SK-N-SH treated with all-trans-retinoic acid at 6 μM for 48 hours (cell line): ENCODE measurements at regions not wholly inside any gene's neighbourhood (a gene's known extent, or its start where the extent isn't known, plus 50 kb on each side); places are given as distances from the start of the nearest gene placed in this dataset.

Experiments
- ATAC-seq: fragments of 200-7000 bp; cut with Tn5 transposase; 3 replicates; pipeline ENCODE4 v1.9.1; 2020; ENCODE audit warnings: mild to moderate bottlenecking, moderate library complexity
- ARNTL ChIP-seq: fragments of 450-650 bp; formaldehyde crosslinking; IDR thresholded peaks from 2 replicates; pipeline ENCODE4 v1.5.0; 2020; ENCODE audit warnings: low read depth, mild to moderate bottlenecking, moderate library complexity, borderline replicate concordance
- BACH2 ChIP-seq: fragments of 250-450 bp; sonication (Bioruptor Pico); IDR thresholded peaks from 2 replicates; pipeline ENCODE4 v1.9.0; 2021; ENCODE audit warnings: mild to moderate bottlenecking, borderline replicate concordance
- CREB5 ChIP-seq: fragments of 250-450 bp; sonication (Bioruptor Pico); IDR thresholded peaks from 2 replicates; pipeline ENCODE4 v1.5.1; 2020; ENCODE audit warnings: low read depth, mild to moderate bottlenecking, moderate library complexity
- CSDC2 ChIP-seq: fragments of 250-450 bp; sonication (Bioruptor Pico); IDR thresholded peaks from 2 replicates; pipeline ENCODE4 v1.5.0; 2020; ENCODE audit warnings: mild to moderate bottlenecking, moderate library complexity
- CSRNP3 ChIP-seq: fragments of 250-450 bp; sonication (Bioruptor Pico); IDR thresholded peaks from 2 replicates; pipeline ENCODE4 v1.5.1; 2021; ENCODE audit warnings: mild to moderate bottlenecking, moderate library complexity
- ESRRG ChIP-seq: fragments of 250-450 bp; sonication (Bioruptor Pico); IDR thresholded peaks from 2 replicates; pipeline ENCODE4 v1.6.1; 2021; ENCODE audit warnings: mild to moderate bottlenecking
- GLIS3 ChIP-seq: fragments of 250-450 bp; sonication (Bioruptor Pico); IDR thresholded peaks from 2 replicates; pipeline ENCODE4 v1.5.0; 2020; ENCODE audit warnings: mild to moderate bottlenecking, moderate library complexity
- ISL1 ChIP-seq: fragments of 250-450 bp; sonication (Bioruptor Pico); IDR thresholded peaks from 2 replicates; pipeline ENCODE4 v2.1.2; 2022; ENCODE audit warnings: mild to moderate bottlenecking, moderate library complexity
- OSR1 ChIP-seq: fragments of 250-450 bp; sonication (Bioruptor Pico); IDR thresholded peaks from 2 replicates; pipeline ENCODE4 v1.8.0; 2022; ENCODE audit warnings: moderate library complexity, mild to moderate bottlenecking, inconsistent platforms
- PATZ1 ChIP-seq: fragments of 250-450 bp; sonication (Bioruptor Pico); IDR thresholded peaks from 2 replicates; pipeline ENCODE4 v1.8.0; 2020; ENCODE audit warnings: mild to moderate bottlenecking, moderate library complexity, borderline replicate concordance
- POU6F1 ChIP-seq: fragments of 250-450 bp; sonication (Bioruptor Pico); IDR thresholded peaks from 2 replicates; pipeline ENCODE4 v1.8.0; 2021; ENCODE audit warnings: low read depth, mild to moderate bottlenecking, moderate library complexity, borderline replicate concordance
- PPARA ChIP-seq: fragments of 250-450 bp; sonication (Bioruptor Pico); IDR thresholded peaks from 2 replicates; pipeline ENCODE4 v1.5.0; 2020; ENCODE audit warnings: mild to moderate bottlenecking, borderline replicate concordance
- RARB ChIP-seq: fragments of 250-450 bp; sonication (Bioruptor Pico); IDR thresholded peaks from 2 replicates; pipeline ENCODE4 v1.8.0; 2021; ENCODE audit warnings: mild to moderate bottlenecking, moderate library complexity
- SNAI2 ChIP-seq: fragments of 250-450 bp; sonication (Bioruptor Pico); IDR thresholded peaks from 2 replicates; pipeline ENCODE4 v1.5.0; 2020; ENCODE audit warnings: mild to moderate bottlenecking, moderate library complexity
- TCF4 ChIP-seq: fragments of 250-450 bp; sonication (Bioruptor Pico); IDR thresholded peaks from 2 replicates; pipeline ENCODE4 v1.8.0; 2021; ENCODE audit warnings: mild to moderate bottlenecking, moderate library complexity, borderline replicate concordance
- TOX ChIP-seq: fragments of 250-450 bp; sonication (Bioruptor Pico); IDR thresholded peaks from 2 replicates; pipeline ENCODE4 v1.8.0; 2021; ENCODE audit warnings: mild to moderate bottlenecking, moderate library complexity, borderline replicate concordance
- TSHZ2 ChIP-seq: fragments of 250-450 bp; sonication (Bioruptor Pico); IDR thresholded peaks from 2 replicates; pipeline ENCODE4 v1.5.0; 2020; ENCODE audit warnings: mild to moderate bottlenecking, moderate library complexity
- ZC3H10 ChIP-seq: fragments of 250-450 bp; sonication (Bioruptor Pico); IDR thresholded peaks from 2 replicates; pipeline ENCODE4 v1.5.1; 2021; ENCODE audit warnings: mild to moderate bottlenecking, moderate library complexity
- ZFP3 ChIP-seq: fragments of 250-450 bp; sonication (Bioruptor Pico); IDR thresholded peaks from 2 replicates; pipeline ENCODE4 v1.5.0; 2020; ENCODE audit warnings: mild to moderate bottlenecking, moderate library complexity
- ZFP30 ChIP-seq: fragments of 450-650 bp; formaldehyde crosslinking; IDR thresholded peaks from 2 replicates; pipeline ENCODE4 v1.5.0; 2022; ENCODE audit warnings: mild to moderate bottlenecking, moderate library complexity
- ZNF565 ChIP-seq: fragments of 450-650 bp; formaldehyde crosslinking; conservative IDR thresholded peaks from 2 replicates; pipeline ENCODE4 v1.5.0; 2020; ENCODE audit warnings: low read depth, mild to moderate bottlenecking, moderate library complexity
- ZNF70 ChIP-seq: fragments of 450-650 bp; formaldehyde crosslinking; IDR thresholded peaks from 2 replicates; pipeline ENCODE4 v1.5.0; 2020; ENCODE audit warnings: mild to moderate bottlenecking, moderate library complexity
- ZNF8 ChIP-seq: fragments of 450-650 bp; formaldehyde crosslinking; IDR thresholded peaks from 2 replicates; pipeline ENCODE4 v1.5.0; 2020; ENCODE audit warnings: mild to moderate bottlenecking, moderate library complexity

- no peak for ATAC-seq
- TF ChIP-seq RARB (CRISPR knock-in tag) (no peak), TOX (no peak), ZC3H10 (CRISPR knock-in tag) (no peak), ZNF70 (no peak), PPARA (CRISPR knock-in tag) (no peak), ARNTL (CRISPR knock-in tag) (no peak), TCF4 (CRISPR knock-in tag) (no peak), ZNF565 (CRISPR knock-in tag) (no peak), CSDC2 (CRISPR knock-in tag) (no peak), OSR1 (CRISPR knock-in tag) (no peak), CREB5 (no peak), SNAI2 (CRISPR knock-in tag) (no peak), ZNF8 (CRISPR knock-in tag) (no peak), BACH2 (CRISPR knock-in tag) (no peak), ZFP3 (CRISPR knock-in tag) (no peak), POU6F1 (CRISPR knock-in tag) (no peak), TSHZ2 (CRISPR knock-in tag) (no peak)
These were observed 437.7 kb downstream of the PLCL1 start for GRCh38 chr2:198242093-198242492.

- TF ChIP-seq GLIS3 (CRISPR knock-in tag): no peak
- TF ChIP-seq ZFP3 (CRISPR knock-in tag): no peak
- no peak for TF ChIP-seq ZFP30
- ATAC-seq: no peak
These were observed 434.0 kb downstream of the PLCL1 start for GRCh38 chr2:198238429-198238828.

GRCh38 chr2:198236338-198236737, 431.9 kb downstream of the PLCL1 start:
- TF ChIP-seq ZFP3 (CRISPR knock-in tag): no peak
- TF ChIP-seq ARNTL (CRISPR knock-in tag): no peak
- TF ChIP-seq CSDC2 (CRISPR knock-in tag): no peak
- no peak for TF ChIP-seq PATZ1 (CRISPR knock-in tag)
- TF ChIP-seq ISL1: no peak
- no peak for TF ChIP-seq RARB (CRISPR knock-in tag)
- no peak for ATAC-seq

- ATAC-seq: no peak
- no peak for TF ChIP-seq CSDC2 (CRISPR knock-in tag)
- TF ChIP-seq TSHZ2 (CRISPR knock-in tag): no peak
- TF ChIP-seq ISL1: no peak
- no peak for TF ChIP-seq TCF4 (CRISPR knock-in tag)
- TF ChIP-seq PATZ1 (CRISPR knock-in tag): no peak
- no peak for TF ChIP-seq ESRRG (CRISPR knock-in tag)
- TF ChIP-seq CSRNP3 (CRISPR knock-in tag): no peak
- no peak for TF ChIP-seq ZNF565 (CRISPR knock-in tag)
- TF ChIP-seq ZFP3 (CRISPR knock-in tag): no peak
- TF ChIP-seq TOX: no peak
- TF ChIP-seq RARB (CRISPR knock-in tag): no peak
- TF ChIP-seq OSR1 (CRISPR knock-in tag): no peak
- TF ChIP-seq, all 23 proteins: peak for 0
These were observed 427.9 kb downstream of the PLCL1 start for GRCh38 chr2:198232281-198232680.
